Hematopoietic multipotent progenitor cell treated with erythropoietin and hydrocortisone succinate and interleukin-3 and kit ligand, for 4 days (in vitro differentiated cells): ENCODE measurements at regions not wholly inside any gene's neighbourhood (a gene's known extent, or its start where the extent isn't known, plus 50 kb on each side); places are given as distances from the start of the nearest gene placed in this dataset.
A peak's percentile ranks its signal among the peaks of the same experiment; 100 is the strongest.

ENCODE experiments used
- DNase-seq: peaks from one replicate; pipeline ENCODE4 v3.0.0-alpha.2; 2015

DNA sequence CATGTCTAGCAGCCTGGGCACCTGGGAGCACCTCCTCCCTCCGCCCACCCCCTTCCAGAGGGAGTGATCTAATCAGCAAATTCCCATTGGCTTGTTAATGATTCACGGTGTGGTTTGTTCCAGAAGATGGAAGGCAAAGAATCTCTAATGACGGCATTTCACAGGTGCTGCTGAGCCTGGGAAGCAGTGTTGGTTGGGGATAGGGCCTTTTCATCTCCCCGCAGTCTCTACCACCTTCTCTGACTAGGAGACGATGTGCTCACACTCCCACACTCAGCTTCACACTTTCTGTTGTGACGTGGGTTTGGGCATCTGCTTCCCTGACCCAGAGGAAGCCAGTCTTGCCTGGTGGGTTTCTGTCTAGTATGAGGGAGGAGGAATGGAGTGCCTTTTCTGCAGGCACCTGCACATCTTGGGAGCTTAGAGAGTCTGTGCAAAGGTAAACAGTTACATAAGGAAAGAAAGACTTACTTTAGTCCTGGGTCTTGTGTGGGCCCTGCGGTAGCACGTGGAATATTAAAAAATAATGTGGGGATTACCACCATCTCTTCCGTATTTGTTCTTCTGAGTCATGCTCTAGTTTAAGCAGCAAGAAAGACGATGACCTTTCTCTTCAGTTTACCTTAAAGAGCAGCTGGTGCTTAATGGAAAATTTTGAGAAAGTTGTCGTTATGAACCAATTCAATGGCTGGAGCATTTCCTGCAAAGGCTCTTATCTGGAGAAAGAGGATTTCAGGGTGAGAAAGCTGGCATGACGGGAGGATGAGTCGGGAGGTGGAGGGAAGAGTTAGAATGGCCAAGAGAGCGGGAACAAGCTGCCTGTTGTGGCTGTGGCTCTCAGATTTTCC, 70.6 kb upstream of the ARHGAP5 start:
- DNase-seq: no peak

DNA sequence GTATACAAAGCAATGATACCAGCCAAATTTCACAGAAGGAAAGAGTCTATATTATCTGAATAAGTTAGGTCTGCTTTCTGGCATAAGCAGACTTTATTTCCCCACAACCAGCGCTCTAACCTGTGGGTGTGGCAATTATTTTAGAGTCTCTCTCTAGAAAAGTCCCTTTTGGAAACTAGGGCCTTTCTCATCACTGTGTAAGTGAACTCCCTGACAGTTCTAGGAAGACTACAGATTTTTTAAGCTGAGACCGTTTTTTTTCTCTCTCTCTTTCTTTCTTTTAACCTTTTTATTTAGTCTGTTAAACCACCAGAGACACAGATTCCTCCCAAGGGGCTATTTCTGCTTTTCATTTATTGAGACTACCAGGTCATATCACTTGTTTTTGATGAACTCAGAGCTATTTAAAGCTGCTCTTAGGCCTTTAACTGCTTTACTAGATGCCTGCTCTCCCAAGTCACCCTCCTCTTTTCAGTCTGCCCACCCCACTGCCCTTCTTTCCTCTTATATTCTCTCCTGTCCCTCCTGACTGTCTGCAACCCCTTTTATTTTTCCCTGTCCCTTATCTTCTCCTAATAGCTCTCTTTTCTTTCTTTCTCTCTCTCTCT, 69.2 kb upstream of the ARHGAP5 start:
- no peak for DNase-seq

DNA sequence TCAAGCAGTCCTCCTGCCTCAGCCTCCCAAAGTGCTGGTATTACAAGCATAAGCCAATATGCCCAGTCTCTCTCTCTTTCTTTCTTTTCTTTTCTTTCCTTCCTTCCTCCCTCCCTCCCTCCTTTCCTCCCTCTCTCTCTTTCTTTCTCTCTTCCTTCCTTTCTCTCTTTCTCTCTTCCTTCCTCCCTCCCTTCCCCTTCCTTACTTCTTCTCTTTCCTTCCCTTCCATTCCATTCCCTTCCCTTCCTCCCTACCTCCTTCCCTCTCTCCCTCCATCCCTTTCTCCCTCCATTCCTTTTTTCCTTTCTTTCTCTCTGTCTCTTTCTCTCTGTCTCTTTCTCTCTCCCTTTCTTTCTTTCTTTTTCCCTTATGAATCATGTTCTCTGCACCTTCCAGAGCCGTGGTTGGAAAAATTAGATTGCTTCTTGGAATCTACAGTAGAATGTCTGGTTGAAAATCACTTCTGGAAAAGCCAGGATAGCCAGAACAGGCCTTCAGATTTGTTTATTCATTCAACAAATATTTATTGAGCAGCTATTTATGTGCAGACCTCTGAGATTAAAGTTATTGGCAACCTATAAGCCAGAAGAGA, 68.4 kb upstream of the ARHGAP5 start:
- no peak for DNase-seq

DNA sequence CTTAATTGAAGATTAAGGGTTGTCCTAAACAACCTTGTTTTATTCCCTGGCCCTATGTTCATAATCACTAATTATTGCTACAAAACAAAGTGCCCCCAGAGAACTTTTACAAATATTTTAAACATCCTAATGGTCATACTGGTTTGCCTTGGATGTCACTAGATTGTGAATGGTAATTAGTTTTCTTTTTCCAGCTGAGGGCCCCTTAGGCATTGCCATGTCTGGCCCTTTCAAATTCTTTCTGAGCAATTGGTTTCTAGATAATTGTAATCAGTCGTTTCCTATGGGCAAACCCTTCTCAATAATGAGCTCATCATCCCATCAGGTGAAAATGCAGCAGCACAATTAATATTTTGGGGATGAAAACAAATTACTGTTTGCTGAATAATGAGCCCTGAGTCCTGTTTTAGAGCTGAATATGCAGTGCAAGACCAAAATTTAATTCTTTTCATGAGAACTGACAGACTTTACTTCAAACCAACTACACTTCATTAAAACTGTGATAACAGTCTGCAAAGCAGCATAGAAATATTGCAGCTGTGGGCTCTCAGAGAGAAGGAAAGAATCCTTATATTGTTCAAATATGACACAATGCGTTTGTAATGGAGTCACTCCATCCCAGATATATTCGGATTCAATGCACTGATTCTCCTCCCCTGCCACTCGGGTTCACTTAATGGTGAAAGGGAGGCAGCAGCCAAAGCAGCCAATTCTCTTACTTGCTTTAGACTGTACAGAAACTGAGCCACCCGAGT, 67.7 kb upstream of the ARHGAP5 start:
- DNase-seq: no peak

DNA sequence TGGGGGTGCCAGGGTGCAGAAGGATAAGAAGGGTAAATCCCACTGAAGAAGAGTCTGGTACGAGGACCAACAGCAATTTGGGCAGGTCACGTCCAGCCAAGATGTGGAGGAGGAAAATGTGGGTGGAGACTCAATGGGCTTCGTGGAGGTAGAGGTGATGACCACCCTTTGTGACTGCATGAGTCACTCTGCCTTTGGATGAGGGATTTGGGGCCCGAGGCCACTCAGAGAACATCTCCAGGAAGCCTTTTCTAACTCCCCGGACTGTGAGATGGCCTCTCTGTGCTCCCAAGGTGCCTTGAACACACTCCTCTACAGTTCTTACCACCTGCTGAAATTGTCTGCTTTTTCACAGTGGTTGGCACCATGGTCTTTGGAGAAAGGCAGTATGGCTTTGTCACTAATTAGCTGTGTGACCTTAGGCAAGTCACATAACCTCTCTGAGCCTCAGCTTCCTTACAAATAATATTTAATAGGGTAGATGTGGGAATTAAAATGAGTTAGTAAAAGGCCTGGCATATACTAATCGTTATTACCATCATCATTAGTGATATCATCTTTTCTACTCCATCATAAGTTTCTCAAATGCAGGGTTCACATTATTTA, 67.0 kb upstream of the ARHGAP5 start:
- DNase-seq: no peak

DNA sequence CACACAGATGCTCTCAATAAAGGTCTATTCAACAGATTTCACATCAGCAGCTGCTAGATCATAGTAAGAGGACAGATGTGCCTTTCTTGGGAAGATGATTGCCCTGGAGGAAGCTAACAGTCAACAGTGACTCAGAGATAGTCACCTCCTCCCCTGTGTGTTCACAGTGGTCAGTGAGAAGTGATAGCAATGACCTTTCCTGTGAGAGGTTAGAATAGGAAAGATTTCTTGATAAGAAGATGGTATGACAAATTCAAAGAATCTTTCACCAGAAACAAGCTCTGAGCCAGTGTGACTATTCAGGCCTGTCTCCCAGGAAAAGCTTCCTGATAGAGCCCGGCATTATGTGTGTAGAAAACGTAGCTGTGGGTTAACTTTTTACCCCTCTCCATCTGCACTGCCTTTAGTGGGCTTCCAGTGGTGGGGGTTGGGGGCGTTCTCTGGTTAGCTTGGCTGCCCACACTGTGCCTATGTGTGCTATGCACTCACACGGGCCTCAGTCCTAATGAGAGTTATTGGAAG, 66.4 kb upstream of the ARHGAP5 start:
- DNase-seq: no peak

DNA sequence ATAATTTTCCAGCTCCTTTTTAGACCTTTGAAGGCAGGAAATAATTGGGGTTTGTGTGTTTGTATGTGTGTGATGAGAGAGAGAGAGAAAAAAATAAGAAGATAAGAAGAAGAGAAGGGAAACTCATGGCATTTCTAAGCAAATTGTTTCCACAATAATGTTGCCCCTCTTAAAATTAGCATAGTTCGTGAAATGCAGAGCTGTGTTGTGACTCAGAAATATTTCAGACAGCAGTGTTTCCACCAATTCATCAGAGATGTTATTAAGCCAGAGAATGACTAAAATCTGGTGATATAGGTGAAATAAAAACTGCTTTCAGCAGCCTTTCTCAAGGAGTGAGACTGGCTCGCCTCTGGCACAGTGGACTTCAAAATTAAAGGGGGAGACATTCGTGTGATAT, 65.9 kb upstream of the ARHGAP5 start:
- DNase-seq: no peak

DNA sequence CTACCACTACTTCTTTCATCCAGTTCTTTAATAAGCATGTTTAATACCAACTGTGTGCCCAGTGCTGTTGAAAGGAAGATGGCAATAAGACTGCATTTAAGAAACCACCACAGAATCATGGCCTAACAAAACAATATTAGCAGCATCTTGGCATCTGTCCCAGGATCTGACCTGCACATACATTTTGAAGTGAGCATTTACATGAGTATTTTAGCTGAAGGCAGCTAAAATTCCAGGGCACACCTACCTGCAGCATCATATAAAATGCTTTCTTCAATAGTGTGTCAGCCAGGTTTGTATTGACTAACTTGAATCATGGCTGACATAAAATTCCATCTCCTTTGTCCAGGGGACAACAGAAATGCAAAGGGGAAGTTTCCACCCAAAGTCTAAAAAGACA, 65.0 kb upstream of the ARHGAP5 start:
- no peak for DNase-seq

DNA sequence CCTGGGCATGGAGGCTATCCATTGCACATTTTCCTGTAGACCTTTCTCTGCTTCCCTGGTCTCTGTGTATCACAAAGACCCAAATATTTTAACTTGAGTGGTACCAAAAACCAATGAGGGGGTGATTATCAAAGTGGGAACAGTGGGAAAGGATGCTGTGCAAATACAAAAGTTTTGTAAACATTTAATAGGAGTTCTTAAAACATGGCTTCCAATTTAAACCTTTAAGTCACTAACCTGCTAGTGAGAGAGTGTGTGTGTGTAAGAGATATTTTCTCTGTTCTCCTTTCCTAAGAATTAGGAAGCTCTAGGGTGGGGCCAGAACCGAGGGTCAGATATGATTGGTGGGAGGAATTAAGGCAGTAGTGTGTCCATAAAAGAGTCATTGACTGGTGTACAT, 64.5 kb upstream of the ARHGAP5 start:
- no peak for DNase-seq

DNA sequence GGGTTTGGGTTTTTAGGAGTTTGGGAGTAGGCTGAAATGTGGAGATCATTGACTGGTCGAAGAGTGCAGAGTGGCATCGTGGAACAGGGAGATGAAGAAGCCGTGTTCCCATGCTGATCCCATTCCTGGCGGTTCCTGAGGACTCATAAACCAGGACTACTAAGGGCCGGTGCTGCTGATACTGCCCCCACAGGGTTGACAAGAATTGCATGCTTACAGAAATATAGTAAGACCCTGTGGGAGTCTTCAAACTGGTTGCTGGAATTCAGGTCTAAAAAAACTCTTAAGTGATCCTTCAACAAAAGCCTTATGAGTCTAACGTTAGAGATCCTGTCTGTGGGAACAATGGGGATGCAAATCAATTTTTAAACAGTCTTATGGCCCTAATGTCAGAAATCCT, 64.0 kb upstream of the ARHGAP5 start:
- no peak for DNase-seq

DNA sequence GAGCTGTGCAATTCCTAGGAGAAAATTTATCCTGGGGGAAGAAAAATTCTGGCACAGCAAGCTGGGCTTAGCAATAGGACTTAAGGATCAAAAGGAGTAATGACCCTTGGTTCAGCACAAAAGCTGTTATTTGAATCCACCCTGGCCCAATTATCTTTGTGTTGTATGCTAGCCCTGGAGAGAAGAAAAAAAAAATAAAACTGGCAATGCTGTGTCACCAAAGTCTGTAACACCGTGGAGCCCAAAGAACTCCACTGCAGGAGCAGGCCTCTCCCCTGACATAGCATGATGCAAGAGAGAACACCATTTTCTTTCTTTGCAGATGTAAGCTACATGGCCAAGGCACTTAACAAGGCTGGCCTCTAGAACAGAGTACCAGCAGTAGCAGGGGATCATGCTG, 63.0 kb upstream of the ARHGAP5 start:
- DNase-seq: no peak

DNA sequence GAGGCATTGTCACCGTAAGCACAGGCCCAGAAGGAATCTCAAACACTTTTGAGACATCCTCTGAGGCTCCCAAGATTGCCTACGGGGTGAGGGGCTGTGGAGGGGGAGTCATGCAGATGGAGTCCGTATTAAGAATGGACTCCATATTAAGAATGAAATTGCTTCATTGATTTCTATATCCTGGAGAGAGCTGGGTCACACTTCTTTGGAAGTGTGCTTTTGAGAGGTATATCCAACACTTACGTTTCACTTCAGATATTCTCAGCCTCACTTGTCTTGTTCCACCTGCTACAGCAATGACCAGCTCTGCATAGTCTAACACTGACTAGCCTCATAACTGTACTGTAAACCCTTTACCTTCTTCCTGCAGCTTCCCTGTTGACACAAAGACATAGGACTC, 62.6 kb upstream of the ARHGAP5 start:
- DNase-seq: no peak

DNA sequence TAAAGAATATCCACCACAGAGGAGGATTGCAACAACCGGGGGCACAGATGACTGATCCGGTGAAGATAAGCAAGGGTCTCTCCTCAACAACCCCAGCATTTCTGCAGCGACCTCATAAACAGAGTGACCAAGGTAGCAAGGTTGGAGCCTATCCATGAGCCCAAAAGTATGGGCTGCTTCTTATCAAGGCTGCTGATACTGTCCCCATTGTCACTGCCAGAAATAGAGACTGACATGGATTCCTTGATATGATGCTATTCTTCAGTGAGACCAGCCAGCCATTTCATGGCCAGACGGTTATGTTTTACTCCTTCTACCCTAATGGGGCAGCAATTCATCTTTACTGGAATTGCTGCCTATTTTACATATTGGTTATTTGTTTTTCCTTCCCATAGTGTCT, 61.9 kb upstream of the ARHGAP5 start:
- no peak for DNase-seq

DNA sequence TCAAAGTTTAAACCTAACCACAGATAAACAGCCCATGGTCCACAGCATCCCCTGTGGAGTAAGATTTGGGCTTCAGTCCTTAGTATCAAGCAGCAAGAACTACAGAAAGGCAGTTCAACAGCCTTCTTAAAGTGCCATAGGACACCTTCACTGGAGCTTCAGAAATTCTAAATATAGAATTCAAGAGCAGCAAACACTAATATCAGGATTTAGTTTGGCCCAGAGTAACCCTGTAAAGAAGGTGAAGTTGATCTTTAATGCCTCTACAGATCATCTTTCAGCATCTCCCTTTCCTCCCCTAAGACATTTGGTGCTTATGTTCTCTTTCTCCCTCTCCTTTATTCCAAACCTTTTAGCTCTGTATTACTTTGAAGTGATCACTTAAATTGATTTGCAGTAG, 59.5 kb upstream of the ARHGAP5 start:
- DNase-seq: no peak

DNA sequence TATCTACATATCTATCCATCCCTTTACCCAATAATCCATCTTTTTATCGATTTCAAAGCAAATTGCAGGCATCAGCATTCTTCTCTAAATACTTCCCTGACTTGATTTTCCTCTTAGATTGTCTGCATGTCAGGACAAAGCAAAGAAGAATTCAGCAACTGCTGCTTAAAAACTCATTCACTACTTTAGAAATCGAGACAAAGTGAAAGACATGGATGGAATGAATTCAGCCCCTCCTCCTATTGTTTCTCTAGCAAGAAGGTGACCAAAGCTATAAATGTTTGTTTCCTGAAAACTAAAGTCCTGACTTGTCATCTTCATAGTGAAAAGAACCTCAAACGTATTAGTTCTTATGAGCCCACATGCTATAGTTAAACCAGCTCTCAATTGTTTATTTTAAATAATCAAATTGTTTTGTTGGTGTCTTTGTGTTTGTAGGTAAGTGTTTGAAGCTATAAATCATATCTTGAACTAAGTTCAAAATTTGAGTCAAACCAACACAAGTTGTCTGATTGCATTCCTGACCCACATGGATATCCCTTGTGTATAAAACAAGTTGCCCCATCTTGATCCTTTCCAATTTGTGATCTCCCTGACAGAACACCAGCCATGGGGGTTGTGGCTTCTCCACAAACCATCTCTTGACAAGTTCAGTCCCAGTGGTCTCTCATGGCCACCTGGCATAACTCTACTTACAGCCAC, 58.6 kb upstream of the ARHGAP5 start:
- no peak for DNase-seq

DNA sequence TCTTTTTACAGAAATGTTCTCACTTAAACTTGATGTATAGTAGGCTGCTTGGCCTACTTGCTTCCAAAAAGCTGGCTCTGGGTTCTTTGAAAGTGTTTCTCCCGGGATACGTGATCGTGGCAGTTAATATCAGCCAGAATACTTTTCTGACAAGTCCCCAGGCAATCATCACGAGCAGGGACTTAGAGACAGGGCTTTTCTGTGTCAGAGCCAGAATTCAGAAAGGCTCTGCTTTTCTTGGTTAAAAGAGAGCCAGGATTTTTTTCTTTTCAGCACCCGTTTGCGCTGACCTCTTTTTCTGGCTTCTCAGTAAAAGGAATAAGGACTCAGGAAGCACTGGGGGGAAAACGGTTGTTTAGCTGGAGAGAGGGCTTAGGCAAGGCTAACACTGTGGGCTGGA, 57.8 kb upstream of the ARHGAP5 start:
- no peak for DNase-seq

DNA sequence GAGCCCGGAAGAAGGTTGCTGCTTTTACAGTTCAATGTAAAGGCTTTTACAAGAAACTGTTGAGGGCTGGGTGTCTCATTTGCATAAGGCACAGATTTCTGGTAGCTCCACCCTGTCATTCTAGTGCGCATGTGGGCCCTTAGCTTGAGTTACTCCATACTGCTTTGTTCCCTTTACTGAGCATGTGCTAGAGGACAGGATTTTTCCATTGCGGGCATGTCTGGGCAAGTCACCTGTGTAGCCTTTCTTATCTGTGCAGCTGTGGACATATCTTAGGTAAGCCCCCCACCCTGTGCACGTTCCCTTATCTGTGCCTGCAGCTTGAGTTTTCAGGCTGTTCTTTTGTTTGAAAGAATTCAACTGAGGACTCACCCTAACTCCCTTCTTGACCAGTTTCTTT, 56.2 kb upstream of the ARHGAP5 start:
- peak; percentile 10 for DNase-seq

DNA sequence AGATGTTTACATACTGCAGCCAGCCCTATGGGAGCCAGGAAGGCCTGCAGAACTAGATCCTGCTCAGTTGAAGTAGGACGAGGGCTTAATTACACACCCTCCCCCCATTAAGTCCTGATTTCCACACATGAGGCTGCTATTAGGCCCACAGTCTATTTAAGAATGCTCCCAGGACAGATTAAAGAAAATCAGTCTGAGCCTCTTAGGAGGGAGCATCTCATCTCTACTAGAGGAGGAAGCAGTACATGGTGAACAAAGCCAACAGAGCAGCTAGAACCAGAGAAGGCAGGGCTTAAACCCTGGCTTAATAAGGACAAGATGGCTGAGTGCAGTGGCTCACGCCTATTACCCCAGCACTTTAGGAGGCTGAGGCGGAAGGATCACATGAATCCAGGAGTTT, 55.8 kb upstream of the ARHGAP5 start:
- DNase-seq: no peak

DNA sequence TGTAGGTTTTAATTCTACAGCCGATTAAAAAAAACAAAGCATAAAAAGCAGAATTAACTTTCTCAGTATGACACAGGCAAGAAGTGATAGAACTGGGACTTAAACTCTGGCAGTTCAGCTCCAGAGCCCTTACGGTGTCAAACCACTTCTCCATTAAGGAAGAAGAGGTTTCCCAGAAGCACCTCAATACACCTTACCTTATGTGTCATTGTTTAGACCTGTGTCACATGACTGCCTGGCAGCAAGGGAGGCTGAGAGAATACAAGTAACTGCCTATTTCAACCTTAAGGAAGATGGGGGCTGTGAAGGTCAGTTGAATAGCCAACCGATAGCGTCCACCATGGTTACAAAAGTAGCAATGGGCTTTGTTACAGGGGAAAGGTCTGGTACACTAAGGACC, 54.6 kb upstream of the ARHGAP5 start:
- DNase-seq: no peak

DNA sequence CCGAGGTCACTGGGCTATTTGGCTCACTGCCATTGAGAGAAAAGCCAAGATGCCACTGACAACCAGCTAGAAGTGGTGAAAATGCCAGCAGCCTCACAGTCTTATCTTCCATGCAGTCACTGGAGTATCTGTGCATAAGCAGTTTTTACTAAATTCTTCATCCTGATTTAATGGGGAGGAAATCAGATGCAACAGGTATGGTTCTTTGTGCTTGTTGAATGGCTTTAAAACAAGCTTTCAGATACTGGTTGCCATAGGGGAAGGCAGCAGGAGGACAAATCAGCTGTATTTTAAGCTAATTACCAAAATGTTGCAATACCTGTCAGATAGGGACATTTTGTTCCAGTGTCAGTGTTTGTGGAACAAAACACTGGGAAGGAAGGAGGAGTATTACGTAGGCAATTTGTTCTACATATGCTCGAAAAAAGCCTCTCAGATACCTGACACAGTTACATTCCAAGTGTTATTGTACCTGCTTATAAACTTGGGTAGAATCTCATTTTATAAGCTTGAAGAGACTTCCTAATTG, 54.1 kb upstream of the ARHGAP5 start:
- no peak for DNase-seq

DNA sequence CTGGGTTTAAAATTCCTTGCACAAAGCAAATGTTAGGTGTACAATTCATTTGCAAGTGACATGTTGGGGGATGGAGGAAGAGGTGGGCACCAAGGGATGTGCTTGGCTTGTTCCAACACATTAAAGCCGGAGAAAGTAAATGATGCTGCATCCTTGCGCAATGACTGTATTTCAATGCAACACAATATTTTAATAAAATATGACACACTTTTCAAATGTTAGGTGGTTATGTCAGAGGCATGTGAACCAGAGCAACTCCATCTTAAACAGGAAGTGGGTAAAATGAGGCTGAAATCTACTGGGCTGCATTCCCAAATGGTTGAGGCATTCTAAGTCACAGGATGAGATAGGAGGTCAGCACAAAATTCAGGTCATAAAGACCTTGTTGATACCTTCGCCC, 53.6 kb upstream of the ARHGAP5 start:
- no peak for DNase-seq
